Hepatocyte (in vitro differentiated cells): ENCODE measurements at regions not wholly inside any gene's neighbourhood (a gene's known extent, or its start where the extent isn't known, plus 50 kb on each side); places are given as distances from the start of the nearest gene placed in this dataset.

Source experiments
- EZH2 ChIP-seq: fragments of 200-600 bp; sonication (generic); IDR thresholded peaks from 2 replicates; pipeline ENCODE4 v1.6.1; 2016; ENCODE audit warnings: antibody characterized with exemption, mild to moderate bottlenecking, borderline replicate concordance
- TF ChIP-seq, protein P1 (sequence below): fragments of 200-600 bp; sonication (generic); IDR thresholded peaks from 2 replicates; pipeline ENCODE4 v1.5.1; 2016; ENCODE audit warnings: antibody characterized with exemption, mild to moderate bottlenecking; ENCODE audit not compliant: poor library complexity

GRCh38 chr5:153432583-153432982 is 57.9 kb upstream of the GRIA1 start:
- TF ChIP-seq, protein P1, sequence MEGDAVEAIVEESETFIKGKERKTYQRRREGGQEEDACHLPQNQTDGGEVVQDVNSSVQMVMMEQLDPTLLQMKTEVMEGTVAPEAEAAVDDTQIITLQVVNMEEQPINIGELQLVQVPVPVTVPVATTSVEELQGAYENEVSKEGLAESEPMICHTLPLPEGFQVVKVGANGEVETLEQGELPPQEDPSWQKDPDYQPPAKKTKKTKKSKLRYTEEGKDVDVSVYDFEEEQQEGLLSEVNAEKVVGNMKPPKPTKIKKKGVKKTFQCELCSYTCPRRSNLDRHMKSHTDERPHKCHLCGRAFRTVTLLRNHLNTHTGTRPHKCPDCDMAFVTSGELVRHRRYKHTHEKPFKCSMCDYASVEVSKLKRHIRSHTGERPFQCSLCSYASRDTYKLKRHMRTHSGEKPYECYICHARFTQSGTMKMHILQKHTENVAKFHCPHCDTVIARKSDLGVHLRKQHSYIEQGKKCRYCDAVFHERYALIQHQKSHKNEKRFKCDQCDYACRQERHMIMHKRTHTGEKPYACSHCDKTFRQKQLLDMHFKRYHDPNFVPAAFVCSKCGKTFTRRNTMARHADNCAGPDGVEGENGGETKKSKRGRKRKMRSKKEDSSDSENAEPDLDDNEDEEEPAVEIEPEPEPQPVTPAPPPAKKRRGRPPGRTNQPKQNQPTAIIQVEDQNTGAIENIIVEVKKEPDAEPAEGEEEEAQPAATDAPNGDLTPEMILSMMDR: no peak
- TF ChIP-seq EZH2: no peak
